GM21360 (cell line): ENCODE measurements at regions not wholly inside any gene's neighbourhood (a gene's known extent, or its start where the extent isn't known, plus 50 kb on each side); places are given as distances from the start of the nearest gene placed in this dataset.

ENCODE experiments used
- ATAC-seq: cut with Tn5 transposase; IDR thresholded peaks from one replicate; pipeline ENCODE4 v1.9.1; 2021; ENCODE audit warnings: mild to moderate bottlenecking, moderate library complexity; ENCODE audit not compliant: unreplicated experiment

- no peak for ATAC-seq
Observed at GRCh38 chr4:14023036-14023435, 395.5 kb upstream of the BOD1L1 start.

GRCh38 chr4:14023896-14024295, 396.4 kb upstream of the BOD1L1 start:
- ATAC-seq: no peak

- ATAC-seq: no peak
Observed at GRCh38 chr4:14025111-14025510, 397.6 kb upstream of the BOD1L1 start.

- no peak for ATAC-seq
Observed at GRCh38 chr4:14025891-14026290, 398.4 kb upstream of the BOD1L1 start.

- no peak for ATAC-seq
Observed at GRCh38 chr4:14028862-14029261, 401.3 kb upstream of the BOD1L1 start.

- ATAC-seq: no peak
Observed at GRCh38 chr4:14035076-14035475, 407.6 kb upstream of the BOD1L1 start.

- ATAC-seq: no peak
Observed at GRCh38 chr4:14043203-14043602, 415.7 kb upstream of the BOD1L1 start.

GRCh38 chr4:14046642-14047041, 419.1 kb upstream of the BOD1L1 start:
- no peak for ATAC-seq

GRCh38 chr4:14047840-14048239, 420.3 kb upstream of the BOD1L1 start:
- ATAC-seq: no peak

- ATAC-seq: no peak
Observed at GRCh38 chr4:14049946-14050345, 422.4 kb upstream of the BOD1L1 start.

- ATAC-seq: no peak
Observed at GRCh38 chr4:14053291-14053690, 425.8 kb upstream of the BOD1L1 start.

- ATAC-seq: no peak
Observed at GRCh38 chr4:14054391-14054790, 426.9 kb upstream of the BOD1L1 start.

- ATAC-seq: no peak
Observed at GRCh38 chr4:14059006-14059405, 431.5 kb upstream of the BOD1L1 start.

- ATAC-seq: no peak
Observed at GRCh38 chr4:14064984-14065383, 437.5 kb upstream of the BOD1L1 start.

GRCh38 chr4:14065406-14065805, 437.9 kb upstream of the BOD1L1 start:
- ATAC-seq: no peak

GRCh38 chr4:14066979-14067378, 439.5 kb upstream of the BOD1L1 start:
- ATAC-seq: no peak

GRCh38 chr4:14069886-14070285, 442.4 kb upstream of the BOD1L1 start:
- no peak for ATAC-seq

- ATAC-seq: no peak
Observed at GRCh38 chr4:14070289-14070880, 442.9 kb upstream of the BOD1L1 start.

GRCh38 chr4:14072506-14072905, 445.0 kb upstream of the BOD1L1 start:
- no peak for ATAC-seq

GRCh38 chr4:14076776-14077175, 449.3 kb upstream of the BOD1L1 start:
- no peak for ATAC-seq

GRCh38 chr4:14078326-14078725, 450.8 kb upstream of the BOD1L1 start:
- ATAC-seq: no peak

- no peak for ATAC-seq
Observed at GRCh38 chr4:14079601-14080000, 452.1 kb upstream of the BOD1L1 start.

- no peak for ATAC-seq
Observed at GRCh38 chr4:14083150-14083549, 455.6 kb upstream of the BOD1L1 start.
